Progenitor cell of endocrine pancreas (in vitro differentiated cells): ENCODE measurements at regions not wholly inside any gene's neighbourhood (a gene's known extent, or its start where the extent isn't known, plus 50 kb on each side); places are given as distances from the start of the nearest gene placed in this dataset.

Source experiments
- DNase-seq: peaks from one replicate; pipeline ENCODE4 v3.0.0; 2021; ENCODE audit warnings: low spot score; ENCODE audit not compliant: unreplicated experiment
- H3K27ac Mint-ChIP-seq: 2 replicates; pipeline ENCODE4 v1.8.0; 2021; ENCODE audit warnings: mild to moderate bottlenecking, moderate library complexity, mixed read lengths
- H3K27me3 Mint-ChIP-seq: 2 replicates; pipeline ENCODE4 v1.8.0; 2021; ENCODE audit warnings: mixed read lengths
- H3K36me3 Mint-ChIP-seq: 2 replicates; pipeline ENCODE4 v1.8.0; 2022; ENCODE audit warnings: mixed read lengths; ENCODE audit not compliant: insufficient read depth
- H3K4me1 Mint-ChIP-seq: 2 replicates; pipeline ENCODE4 v1.8.0; 2021; ENCODE audit warnings: low read depth, mixed read lengths
- H3K4me3 Mint-ChIP-seq: 2 replicates; pipeline ENCODE4 v1.8.0; 2021; ENCODE audit warnings: low read depth, mild to moderate bottlenecking, moderate library complexity, mixed read lengths
- H3K9me3 Mint-ChIP-seq: 2 replicates; pipeline ENCODE4 v1.8.0; 2021; ENCODE audit warnings: low read depth, mixed read lengths
- TF ChIP-seq, protein P1 (sequence below): fragments of 200-600 bp; sonication (generic); IDR thresholded peaks from one replicate; pipeline ENCODE4 v1.5.0; 2021; ENCODE audit warnings: antibody characterized with exemption, mild to moderate bottlenecking; ENCODE audit not compliant: unreplicated experiment

DNA sequence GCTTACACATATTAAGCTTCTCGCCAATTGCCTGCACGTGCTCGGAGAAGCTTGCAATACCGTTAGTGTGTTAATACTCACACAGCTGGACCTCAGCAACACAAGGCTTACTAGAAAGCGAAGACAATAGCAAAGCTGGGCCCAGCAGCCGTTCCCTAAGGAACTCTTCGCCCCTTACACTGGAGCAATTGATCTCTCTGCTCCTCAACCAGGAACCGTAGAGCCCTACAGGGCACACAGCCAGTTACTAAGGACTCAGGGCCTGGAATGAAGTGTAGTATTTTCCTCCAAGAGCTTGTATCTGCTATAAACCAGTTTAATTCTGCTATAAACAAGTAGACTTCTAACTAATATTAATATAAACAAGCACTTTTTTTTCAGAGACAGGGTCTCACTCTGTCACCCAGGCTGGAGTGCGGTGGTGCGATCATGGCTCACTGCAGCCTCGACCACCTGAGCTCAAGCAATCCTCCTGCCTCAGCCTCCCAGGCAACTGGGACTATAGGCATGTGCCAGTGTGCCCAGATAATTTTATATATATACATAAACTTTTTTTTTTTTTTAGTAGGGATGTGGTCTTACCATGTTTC is 67.0 kb upstream of the SIMC1 start:
- no peak overlapping the region for H3K27ac Mint-ChIP-seq
- H3K9me3 Mint-ChIP-seq: no peaks in the 10 kb centered on the region
- TF ChIP-seq, protein P1, sequence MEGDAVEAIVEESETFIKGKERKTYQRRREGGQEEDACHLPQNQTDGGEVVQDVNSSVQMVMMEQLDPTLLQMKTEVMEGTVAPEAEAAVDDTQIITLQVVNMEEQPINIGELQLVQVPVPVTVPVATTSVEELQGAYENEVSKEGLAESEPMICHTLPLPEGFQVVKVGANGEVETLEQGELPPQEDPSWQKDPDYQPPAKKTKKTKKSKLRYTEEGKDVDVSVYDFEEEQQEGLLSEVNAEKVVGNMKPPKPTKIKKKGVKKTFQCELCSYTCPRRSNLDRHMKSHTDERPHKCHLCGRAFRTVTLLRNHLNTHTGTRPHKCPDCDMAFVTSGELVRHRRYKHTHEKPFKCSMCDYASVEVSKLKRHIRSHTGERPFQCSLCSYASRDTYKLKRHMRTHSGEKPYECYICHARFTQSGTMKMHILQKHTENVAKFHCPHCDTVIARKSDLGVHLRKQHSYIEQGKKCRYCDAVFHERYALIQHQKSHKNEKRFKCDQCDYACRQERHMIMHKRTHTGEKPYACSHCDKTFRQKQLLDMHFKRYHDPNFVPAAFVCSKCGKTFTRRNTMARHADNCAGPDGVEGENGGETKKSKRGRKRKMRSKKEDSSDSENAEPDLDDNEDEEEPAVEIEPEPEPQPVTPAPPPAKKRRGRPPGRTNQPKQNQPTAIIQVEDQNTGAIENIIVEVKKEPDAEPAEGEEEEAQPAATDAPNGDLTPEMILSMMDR: no peak
- H3K27me3 Mint-ChIP-seq: peaks cover 67% of the 10 kb centered on the region
- H3K36me3 Mint-ChIP-seq: no peaks in the 10 kb centered on the region
- H3K4me3 Mint-ChIP-seq: no peak overlapping the region
- H3K4me1 Mint-ChIP-seq: peaks cover 2% of the 10 kb centered on the region
- DNase-seq: no peak

DNA sequence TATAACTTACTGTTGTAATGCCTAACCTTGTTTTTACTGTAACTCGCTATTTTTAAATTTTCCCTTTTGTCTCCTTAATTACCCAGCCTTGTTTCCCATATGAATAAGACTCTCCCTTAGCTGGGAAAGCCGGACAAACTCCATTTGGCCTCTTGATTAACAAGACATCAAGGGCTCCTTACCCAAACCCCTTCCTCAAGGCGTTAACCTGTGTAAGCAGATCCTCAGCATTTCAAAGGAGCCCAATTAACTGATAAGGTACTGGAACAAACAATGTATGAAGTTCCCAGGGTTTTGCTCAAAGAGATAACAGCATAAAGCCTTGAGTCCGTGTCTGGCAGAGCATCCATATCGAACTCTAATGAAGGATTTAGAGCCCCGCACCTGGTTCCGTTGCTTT is 66.0 kb upstream of the SIMC1 start:
- H3K27me3 Mint-ChIP-seq: peaks cover 66% of the 10 kb centered on the region
- no peak overlapping the region for H3K4me3 Mint-ChIP-seq
- no peak overlapping the region for H3K27ac Mint-ChIP-seq
- no peaks in the 10 kb centered on the region for H3K4me1 Mint-ChIP-seq
- H3K9me3 Mint-ChIP-seq: no peaks in the 10 kb centered on the region
- DNase-seq: no peak
- TF ChIP-seq, protein P1: no peak
- H3K36me3 Mint-ChIP-seq: no peaks in the 10 kb centered on the region

DNA sequence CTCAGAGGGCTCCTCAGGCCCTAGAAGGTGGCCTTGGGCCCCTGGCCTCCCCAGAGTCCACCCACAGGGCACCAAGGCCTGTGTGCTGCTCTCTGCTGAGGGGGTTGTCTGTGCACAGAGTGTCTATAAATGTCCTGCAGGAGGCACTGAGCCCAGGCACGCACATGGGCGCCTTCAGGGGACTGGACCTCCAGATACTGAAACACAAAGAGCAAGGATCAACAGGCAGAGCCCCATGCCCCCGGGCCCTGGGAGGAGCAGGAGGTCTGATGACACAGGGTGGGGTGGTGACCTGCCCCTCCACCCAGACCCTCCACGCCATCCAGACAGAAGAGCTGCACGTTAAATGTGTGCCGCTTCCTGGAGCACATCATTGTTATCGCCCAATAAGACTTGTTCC is 64.6 kb upstream of the SIMC1 start:
- DNase-seq: no peak
- Mint-ChIP-seq H3K4me1 (no peaks in the 10 kb centered on the region), H3K36me3 (no peaks in the 10 kb centered on the region), H3K27ac (no peak overlapping the region), H3K27me3 (peaks cover 58% of the 10 kb centered on the region), H3K4me3 (no peak overlapping the region), H3K9me3 (no peaks in the 10 kb centered on the region)
- TF ChIP-seq, protein P1: no peak

DNA sequence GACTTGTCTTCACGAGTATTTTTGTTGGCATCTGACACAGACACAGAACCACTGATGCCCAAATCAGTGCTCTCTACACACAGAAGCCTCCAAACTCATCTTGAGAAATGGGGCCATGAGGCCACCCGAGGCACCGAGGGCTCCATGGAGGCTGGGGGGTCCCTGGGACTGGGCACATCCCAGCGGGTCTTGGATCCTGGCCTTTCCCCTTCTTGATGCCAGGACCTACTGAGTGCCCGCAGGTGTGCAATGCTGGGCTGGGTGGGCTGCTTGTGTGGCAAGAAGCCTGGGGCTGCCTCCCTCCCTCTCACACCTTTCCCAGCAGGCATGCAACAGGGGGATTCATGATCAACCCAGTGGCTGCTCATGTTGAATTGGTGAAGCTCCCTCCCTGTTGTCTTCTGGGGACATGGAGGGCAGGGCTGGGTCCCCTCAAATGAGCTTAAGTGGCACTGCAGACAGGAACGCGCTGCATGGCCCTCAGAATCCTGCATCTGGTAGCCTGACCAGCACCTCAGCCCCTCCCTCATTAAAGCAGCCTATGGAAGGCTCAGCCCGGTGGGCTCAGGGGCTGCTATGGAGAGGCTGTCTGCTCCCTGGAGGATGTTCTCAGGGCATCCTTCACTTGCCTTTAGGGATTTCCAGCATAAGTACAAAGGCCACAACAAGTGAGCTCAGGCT is 63.7 kb upstream of the SIMC1 start:
- Mint-ChIP-seq H3K36me3 (no peaks in the 10 kb centered on the region), H3K4me1 (no peaks in the 10 kb centered on the region), H3K27me3 (peaks cover 53% of the 10 kb centered on the region), H3K4me3 (no peak overlapping the region), H3K9me3 (no peaks in the 10 kb centered on the region), H3K27ac (peak overlapping the region; percentile 8)
- TF ChIP-seq, protein P1: no peak
- DNase-seq: no peak

DNA sequence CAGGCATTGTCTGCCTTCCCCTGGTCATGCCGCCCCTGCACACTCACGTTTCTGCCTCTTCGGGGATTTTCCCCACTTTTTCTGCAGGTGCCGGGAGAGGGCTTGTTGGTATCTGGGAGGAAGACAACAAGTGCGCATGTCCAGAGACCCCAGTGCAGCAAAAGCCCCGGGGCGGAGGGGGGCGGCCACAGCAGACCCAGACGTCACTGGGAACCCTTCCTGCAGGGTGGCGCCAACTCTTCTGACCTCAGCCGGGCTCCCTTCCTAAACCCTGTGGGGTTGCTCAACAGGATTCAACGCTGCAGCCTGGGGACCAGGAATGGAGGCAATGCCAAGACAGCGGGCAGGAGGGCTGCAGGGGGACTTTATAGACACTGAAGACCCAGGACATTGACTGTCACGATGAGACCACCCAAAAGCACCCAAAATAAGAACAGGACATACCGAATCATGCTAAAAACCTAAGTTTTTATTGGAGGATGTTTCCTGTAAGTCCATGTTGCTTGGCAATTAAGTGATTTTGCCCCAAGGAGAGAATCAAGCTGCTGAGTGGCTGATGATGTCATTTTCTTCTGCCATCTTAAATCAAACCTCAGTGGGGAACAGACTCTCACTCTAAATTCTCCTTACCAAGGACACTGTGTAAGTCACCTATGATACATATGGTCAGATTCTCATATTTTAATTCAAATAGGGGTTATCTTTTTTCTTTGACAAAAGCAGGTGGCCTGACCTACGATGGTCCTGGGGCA is 62.9 kb upstream of the SIMC1 start:
- H3K36me3 Mint-ChIP-seq: no peaks in the 10 kb centered on the region
- H3K4me3 Mint-ChIP-seq: no peak overlapping the region
- no peaks in the 10 kb centered on the region for H3K9me3 Mint-ChIP-seq
- TF ChIP-seq, protein P1: no peak
- no peaks in the 10 kb centered on the region for H3K4me1 Mint-ChIP-seq
- DNase-seq: no peak
- peaks cover 50% of the 10 kb centered on the region for H3K27me3 Mint-ChIP-seq
- H3K27ac Mint-ChIP-seq: peak overlapping the region; percentile 8
